ENCODE measurements at regions not wholly inside any gene's neighbourhood (a gene's known extent, or its start where the extent isn't known, plus 50 kb on each side); places are given as distances from the start of the nearest gene placed in this dataset.
A peak's percentile ranks its signal among the peaks of the same experiment; 100 is the strongest.
"Not testable (repeated sequence)": the region's sequence is repeated elsewhere in the genome, so short reads cannot be mapped to it uniquely, and the experiment has no call there.

DNA sequence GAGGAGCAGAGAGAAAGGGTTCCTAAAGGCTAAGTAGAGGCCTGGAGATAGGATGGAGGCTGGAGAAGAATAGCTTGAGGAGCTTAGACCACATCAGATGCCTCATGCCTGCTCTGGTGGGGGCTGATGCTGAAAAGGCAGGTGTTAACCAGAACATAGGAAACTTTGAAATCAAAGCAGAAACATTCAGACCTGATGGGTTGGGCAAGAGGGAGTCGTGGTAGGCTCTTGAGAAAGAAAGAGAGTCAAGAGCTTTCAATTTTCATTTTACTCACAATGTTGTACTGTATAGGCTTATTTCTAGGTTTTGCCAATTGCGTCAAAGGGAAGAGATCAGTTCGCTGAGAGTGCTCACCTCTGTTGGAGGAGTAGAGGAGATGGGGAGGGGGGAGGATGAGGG, 406.6 kb upstream of the SALL1 start:
- no peak for DNase-seq

DNA sequence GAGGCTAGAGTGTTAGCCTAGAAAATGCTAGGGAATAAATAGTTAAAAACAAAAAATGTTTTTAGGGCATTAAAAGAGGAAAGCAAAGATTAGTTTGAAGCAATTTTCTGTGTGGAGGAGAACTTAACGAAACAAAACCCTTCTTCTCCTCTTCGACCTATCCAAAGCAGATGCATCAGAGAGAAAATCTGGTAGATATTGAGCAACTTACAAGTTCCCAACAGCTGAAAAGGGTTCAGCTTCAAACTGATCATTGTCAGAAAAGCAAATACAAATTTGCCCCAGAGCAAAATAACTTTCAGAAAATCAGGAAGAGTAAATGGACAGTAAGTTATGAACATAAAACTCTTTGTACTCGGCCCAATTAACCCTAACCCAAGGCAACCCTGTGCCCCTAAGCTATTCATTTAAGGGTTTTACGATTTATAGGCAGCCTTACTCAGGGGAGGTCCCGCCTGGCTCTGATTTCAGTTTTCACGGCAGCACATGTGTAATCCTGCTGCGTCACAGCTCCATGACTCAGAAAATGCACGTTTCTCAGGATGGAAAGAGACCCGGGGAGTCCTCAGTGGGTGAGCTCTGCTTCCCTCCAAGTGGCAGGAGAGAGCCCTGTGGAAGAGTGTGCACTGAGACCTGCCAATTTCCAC, 405.7 kb upstream of the SALL1 start:
- no peak for DNase-seq

DNA sequence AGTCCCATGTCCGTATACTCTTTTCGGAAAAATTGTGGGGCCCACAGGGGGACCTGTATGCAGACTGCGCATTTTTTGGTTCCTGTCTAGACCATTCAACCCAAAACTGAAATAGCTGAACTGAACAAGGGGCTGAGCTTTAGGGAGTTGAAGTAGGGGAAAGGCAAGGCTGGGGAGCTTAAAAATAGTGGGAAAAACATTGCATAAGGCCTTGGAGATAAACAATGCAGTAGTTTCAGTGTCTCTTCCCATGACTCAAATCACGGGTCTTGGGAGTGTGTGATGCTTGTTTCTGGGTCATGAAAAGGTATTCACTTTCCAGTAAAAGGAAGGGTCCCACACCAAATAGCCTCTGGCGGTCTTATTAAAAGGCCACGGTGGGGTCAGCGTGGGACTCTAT, 402.8 kb upstream of the SALL1 start:
- no peak for DNase-seq

DNA sequence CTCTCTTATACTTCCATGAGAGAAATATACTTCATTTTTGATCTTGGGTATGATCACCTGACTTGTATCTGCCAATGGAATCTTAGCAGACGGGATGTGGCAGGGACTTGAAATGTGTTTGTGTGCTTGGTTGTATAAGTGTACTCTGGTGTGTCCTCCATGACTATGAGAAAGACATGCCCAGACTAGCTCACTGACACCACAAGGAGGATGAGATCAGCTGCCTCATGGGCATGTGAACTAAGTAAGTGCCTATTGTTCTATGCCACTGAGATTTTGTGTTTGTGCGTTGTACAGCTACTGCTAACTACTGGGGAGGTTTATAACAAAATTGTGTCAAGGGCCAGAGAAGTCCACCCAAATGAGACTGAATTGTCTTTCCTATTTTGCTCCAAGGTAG, 402.2 kb upstream of the SALL1 start:
- DNase-seq = peak; percentile 38

DNA sequence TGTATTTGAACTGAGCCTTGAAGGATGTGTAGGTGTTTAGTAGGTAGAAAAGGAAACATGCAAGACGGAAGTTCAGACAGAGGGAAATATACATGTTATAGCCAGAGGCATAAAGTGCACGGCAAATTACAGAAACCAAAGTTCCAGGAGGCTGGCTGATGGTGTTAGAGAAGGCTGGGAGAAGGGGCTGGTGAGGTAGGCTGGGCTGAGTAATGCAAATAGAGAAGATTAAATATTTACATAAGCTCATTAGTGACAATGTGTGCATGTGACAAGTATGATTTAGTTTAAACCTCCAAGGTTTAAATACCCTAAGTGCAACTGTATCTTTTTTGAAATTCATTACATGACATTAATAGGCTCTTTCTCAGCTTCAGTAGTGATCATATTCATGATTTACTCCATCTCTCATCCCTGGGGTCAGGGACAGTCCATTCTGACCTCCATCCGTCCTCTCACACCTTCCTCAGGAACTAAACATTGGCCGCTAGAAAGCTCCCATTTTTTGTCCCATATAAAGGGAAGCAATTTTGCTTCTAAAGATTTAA, 399.8 kb upstream of the SALL1 start:
- peak; percentile 7 for DNase-seq

DNA sequence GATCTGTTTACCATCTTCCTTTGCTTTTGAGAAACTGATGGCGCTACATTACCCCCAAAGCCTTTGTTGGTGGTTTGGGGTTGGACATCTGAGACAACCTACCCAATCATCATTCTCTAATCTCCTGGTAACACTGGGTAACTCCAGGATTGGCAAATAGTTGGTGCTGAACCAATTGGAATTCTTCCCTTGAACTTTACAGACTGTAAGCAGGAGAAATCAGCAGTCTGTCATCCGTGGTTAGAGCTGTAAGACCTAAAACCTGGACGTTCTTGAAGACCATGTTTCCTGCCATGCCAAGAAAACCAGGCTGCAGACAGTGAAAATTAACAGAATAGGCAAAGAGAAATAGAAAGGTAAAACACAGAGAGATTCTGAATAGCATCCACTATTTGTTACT, 398.8 kb upstream of the SALL1 start:
- DNase-seq = no peak

DNA sequence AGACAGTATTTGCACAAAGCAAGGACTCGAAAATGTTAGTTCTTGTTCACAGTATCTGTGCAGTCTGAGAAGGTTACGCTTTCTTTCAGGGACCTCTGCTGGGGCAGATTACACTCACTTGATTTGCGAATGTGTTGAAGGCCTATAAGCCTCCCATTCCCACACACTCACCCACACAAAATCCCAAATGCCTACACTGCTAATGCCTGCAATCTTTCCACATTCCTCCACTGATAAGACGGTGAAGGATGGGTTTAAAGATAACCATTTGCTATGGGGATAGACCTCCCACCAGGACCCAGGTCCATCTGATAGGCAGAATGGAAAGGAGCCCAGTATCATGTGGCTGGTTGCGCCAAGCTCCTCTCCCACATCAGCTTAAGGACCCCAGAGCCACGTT, 394.9 kb upstream of the SALL1 start:
- no peak for DNase-seq

DNA sequence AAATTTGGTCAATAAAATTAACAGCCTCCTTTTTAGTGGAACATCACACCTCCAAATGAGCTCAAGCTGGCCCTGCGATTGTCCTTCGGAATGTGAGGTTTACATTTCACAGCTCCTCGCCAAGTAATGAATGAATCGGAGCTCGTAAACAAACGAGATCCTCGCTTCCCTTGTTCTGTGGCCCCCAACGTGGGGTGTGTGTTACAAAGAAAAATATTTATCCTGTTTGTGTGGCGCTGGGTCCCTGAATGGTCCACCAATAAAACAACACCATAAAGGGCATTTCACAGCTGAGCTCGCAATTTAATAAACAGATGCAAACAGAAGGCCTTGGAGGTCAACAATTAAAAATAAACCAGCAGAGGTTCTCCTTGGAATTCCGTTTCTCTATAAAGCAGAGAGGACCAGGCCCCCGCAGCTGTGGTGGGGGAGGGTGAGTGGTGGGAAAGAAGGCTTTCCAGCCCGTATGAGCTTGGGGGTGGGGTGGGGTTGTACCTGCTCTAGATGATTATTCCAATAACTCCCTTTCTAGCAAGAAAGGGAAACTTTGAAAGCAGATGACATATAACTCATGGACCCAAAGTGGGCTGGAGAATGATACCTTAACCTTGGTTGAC, 393.9 kb upstream of the SALL1 start:
- no peak for DNase-seq

DNA sequence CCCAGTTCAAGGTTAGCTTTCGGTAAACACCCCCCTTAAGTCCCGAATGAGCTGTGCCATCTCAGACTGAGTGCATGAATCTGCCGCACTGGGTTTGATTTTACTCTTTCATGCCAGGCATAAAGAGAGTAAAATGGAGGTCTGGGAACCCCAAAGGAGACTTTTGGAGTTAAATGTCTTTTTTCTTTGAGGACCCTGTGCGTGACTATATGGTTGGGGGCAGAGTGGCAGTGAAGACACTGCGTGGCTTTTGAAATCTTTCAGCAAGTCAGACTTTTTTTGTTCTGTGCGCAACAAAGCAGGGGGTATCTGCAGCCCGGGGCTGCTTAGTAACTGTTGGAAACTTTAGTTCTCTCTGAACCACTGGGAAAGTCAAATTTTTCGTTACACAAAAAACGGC, 392.9 kb upstream of the SALL1 start:
- DNase-seq = no peak

DNA sequence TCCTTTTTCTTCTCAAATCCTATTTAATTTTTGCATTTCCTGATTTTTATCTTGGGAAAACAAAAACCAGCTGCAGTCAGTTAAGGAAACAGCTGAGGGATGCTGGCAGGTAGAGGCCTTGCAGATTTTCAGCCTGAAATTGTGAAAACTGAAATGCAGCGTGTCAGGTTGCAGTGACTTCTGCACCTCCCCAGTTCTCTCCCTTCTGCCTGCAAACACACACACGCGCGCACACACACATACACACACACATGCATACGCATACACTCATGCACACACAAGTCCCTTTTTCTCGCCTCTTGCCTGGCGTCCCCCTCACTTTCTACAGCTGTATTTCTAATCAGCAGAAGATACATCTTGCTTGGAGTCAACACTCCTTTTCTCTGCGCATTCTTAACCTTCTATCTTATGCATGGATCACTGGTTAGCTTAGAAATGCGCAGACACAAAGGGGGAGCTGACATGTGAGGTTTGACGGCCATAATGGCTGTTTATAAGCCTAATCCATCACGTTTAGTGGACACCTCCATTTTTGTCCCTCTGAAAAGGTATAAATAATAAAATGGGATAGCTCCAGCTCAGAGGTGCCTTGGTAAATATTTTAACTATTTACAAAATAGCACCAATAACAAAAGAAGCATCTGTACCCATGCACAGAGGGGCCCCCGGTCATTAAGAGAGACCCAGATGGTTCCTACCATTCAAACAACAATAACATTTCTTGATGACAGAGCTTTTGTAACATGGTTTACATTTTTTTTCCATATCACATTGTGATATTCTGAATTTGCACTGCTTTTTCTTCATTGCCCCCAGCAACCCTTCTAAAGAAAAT, 392.1 kb upstream of the SALL1 start:
- no peak for DNase-seq

DNA sequence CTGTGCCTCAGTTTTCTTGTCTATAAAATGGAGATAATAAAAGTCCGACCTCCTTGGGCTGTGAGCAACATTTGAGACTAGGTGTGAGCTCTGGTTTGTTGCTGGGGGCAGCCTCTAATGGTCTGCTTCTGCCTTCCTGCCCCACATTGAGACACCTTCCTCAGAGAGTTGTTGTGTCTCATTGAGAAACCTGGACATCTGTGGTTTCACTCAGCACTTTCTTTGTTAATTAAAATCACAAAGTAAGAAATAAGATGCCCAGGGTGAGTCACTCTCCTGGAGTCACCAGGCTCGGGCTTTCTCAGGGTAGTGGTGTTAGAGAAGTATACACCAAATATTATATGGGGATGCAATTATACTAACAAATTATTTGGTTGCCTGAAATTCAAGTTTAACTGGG, 389.2 kb upstream of the SALL1 start:
- DNase-seq = no peak

DNA sequence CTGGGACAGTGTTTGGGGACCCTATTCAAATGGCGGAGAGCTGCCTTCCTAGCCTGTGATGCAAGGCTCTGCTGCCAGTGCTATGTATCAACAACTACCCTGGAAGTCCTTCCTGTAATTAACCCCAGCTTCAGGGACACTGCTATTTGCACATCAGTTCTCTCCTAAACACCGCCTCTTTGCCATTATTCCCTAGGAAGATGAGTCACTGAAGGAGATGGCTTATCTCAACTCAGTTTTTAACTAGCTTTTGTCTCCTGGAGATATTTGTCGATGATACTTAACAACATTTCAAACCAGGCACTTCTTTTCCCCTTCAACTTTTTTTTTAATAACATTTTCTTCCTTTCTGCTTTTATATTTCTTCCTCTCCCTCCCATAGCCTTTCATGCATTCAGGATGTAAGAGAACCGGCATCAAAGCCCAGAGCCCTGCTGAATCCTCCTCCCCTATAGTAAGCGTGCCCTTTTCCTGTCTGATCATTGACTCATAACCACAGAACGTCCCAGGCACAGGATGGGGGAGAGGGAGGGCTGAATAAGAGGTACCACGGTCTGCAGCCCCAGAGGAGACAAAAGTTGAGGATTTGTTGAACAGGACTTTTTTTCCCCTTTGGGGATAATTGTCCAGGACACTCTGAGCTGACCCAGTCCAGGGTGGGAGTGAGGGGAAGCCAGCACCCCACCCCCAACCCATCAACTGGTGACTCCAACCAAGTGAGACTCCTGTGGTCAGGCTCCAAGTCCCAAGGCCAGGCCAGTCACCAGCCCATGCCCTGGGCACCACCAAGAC, 387.8 kb upstream of the SALL1 start:
- DNase-seq = peak; percentile 8

DNA sequence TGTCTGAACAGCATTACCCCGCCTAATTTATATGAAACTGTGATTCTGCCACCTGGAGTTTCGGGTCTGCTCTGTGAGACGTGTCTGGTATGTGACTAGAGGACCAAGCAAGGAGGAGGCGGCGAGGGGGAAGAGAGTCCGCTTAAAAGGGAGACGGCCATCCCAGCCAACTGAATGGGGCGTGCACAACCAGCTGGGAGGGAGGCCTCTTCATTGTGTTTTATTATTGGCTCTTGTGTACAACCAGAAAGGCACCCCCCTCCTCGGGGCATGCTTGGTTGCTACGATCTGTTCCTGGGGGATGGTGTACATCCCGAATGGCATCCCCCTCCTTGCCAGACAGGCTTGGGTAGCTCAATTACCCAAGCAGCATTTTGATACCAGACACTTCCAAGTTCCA, 384.5 kb upstream of the SALL1 start:
- no peak for DNase-seq

DNA sequence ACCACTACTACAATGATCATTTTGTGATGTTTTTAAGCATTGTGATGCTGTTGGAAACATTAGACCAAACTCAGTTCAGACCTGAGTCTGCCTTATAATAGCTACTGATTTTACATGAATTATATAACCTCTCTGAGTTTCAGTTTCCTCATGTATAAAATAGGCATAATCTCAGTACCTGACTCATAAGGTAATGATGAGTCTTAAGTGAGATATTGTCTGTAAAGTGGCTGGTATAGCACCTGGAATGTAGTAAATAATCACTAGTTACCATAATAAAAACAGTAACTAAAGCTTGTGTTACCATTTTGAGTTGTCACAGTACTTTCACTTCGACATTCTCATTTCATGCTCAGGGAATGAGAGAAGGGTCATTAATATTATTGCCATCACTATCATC, 381.5 kb upstream of the SALL1 start:
- no peak for DNase-seq

DNA sequence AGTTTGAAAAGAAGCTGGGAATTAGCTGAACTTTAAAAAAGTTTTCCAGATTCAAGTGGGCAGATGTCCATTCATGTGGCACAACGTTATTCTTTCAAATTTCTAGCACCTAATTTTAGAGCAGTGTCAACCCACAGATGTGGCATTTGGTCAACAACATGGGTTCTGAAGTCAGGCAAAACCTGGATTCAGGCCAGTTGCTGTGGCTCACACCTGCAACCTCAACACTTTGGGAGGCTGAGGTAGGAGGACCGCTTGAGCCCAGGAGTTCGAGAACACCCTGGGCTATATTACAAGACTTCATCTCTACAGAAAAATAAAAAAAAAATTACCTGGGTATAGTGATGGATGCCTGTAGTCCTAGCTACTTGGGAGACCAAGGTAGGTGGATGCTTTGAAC, 380.2 kb upstream of the SALL1 start:
- no peak for DNase-seq

DNA sequence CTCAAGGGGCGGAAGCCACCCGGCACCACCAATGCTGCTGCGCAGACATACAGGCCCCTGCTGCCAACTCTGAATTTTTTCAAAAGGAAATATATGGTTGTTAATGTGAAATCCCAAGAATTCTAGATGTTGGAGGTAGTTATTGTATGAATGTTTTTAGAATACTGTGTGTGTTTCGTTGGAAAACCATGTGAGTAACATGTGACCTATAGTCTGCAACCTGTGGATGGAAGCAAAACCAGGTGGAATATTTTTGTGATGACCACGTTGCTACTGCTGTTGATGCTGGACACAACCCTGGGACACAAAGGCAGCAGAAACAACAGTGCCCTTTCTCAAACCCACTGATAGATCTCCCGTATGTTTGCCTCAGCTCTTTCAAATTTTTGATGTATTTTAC, 376.3 kb upstream of the SALL1 start:
- no peak for DNase-seq

DNA sequence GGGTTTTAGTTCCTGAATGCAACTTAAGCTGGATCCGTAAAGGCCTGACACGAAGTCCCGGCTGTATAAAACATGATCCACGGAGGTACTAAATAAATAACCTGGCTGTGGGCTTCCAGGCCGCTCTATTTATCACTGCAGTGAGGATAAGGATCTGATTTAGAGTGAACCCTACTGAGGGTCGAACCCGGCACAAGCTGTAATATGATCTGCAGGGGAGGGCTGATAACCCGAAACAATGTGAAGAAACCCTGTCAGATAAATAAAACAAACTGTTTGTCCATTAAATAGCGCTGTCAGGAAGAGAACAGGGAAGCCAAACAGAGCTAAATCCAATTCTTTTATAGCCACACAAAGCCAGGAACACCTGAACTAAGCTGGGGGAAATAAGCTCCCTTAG, 375.6 kb upstream of the SALL1 start:
- DNase-seq = no peak

DNA sequence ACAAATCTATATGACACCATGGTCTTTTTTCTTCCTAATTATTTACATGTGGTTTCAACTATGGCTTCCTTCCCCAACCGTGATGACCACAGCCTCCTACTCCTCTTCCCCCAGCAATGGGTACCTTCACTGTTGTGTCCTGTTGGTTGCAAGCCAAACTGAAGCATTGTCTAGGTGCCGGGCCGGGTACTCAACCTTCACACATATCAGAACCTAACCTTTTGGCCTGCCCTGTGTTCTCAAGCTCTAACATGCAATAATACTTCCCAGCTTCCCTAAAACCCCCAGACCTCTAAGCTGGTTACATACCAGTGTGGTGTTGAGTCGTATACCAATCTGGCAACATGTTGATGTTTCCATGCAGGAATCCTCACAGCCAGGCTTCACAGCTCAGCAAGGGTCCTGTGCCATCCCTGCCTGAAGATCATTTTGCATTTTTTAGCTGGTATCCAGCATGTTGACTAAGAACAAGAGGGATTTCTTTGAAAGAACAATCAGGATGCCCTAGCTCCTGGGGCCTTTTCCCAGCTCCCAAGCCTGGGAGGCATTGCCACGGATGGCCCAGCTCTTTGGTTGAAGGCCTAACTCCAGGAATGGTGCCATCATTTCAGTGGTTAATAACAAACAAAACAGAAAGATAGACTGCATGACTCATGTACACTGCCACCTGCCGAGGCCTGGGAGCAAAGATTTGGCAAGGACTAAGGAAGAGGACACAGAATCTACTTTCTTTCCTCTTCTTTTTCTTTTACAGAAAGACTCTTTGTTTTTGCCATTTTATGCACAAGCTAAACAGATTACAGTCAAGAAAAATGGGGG, 373.7 kb upstream of the SALL1 start:
- no peak for DNase-seq

DNA sequence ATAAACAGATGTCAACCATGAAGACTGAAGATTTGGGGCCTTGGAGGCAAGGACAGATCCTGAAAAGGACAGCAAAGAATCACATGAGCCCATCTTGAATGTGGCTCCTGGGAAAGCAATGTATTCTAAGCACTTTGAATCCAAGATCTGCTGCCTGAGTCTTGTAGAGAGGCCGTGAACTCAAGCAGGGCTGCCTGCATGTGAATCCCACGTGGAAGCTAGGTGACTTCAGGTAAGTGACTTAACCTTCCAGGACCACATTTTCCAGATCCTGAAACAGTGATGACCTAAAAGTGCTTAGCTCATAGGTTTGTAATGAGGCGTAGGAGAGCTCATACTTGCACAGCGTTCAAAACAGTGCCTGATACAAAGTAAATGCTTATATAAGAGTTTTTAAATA, 373.0 kb upstream of the SALL1 start:
- no peak for DNase-seq

DNA sequence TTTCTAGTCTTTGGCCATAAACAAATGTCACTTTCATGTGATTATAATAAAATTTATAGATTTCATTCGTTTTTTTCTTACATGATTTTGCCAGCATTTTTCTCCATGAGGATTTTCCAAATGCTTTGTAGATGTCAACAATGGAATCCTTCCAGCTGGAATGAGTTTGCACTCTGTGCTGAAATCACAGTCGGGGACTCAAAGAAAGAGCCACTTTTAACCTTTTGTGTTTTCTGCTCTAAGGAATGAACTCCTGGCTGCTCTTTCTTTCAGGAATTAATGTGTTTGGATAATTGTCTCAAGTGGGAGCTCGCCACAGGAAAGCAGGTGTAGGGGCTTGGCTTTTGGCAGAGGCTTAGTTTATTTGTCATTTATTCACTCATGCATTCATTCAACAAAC, 372.3 kb upstream of the SALL1 start:
- DNase-seq = no peak

DNA sequence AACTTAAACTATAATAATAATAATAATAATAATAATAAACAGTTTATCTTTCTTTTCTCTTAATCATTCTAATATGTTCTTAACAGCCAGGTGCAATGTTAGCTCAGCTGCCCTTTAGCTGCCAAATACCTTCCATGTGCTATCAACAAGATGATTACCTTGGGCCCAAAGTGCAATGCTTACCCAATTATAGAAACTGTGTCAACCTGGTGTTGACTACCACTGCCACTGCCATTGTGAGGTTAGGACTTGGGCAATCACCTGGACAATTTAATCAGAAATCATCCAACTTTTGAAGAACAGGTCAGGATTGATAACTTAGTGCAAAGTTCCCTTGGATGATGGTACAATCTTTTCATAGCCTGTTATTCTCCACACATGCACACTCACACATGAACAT, 371.8 kb upstream of the SALL1 start:
- DNase-seq = no peak

DNA sequence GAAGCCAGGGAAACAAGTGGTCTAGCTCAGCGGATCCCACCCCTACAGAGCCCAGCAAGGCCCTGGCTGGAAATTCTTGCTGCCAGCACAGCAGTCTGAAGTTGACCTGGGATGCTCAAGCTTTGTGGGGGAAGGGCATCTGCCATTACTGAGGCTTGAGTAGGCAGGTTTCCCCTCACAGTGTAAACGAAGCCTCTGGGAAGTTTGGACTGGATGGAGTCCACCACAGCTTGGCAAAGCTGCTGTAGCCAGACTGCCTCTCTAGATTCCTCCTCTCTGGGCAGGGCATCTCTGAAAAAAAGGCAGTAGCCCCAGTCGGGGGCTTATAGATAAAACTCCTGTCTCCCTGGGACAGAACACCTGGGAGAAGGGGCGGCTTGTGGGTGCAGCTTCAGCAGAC, 365.9 kb upstream of the SALL1 start:
- not testable (repeated sequence) for DNase-seq
